GM18502 (cell line): ENCODE measurements at regions not wholly inside any gene's neighbourhood (a gene's known extent, or its start where the extent isn't known, plus 50 kb on each side); places are given as distances from the start of the nearest gene placed in this dataset.
"Not testable (repeated sequence)": the region's sequence is repeated elsewhere in the genome, so short reads cannot be mapped to it uniquely, and the experiment has no call there.

Experiments used
- ATAC-seq: cut with Tn5 transposase; IDR thresholded peaks from one replicate; pipeline ENCODE4 v1.9.1; 2021; ENCODE audit warnings: mild to moderate bottlenecking; ENCODE audit not compliant: unreplicated experiment, poor library complexity

- no peak for ATAC-seq
Measured at GRCh38 chr18:22067109-22067508, 102.3 kb upstream of the GATA6 start.

- no peak for ATAC-seq
Measured at GRCh38 chr18:22067682-22068081, 101.7 kb upstream of the GATA6 start.

- ATAC-seq: not testable (repeated sequence)
Measured at GRCh38 chr18:22068784-22069183, 100.6 kb upstream of the GATA6 start.

- no peak for ATAC-seq
Measured at GRCh38 chr18:22069916-22070315, 99.5 kb upstream of the GATA6 start.

DNA sequence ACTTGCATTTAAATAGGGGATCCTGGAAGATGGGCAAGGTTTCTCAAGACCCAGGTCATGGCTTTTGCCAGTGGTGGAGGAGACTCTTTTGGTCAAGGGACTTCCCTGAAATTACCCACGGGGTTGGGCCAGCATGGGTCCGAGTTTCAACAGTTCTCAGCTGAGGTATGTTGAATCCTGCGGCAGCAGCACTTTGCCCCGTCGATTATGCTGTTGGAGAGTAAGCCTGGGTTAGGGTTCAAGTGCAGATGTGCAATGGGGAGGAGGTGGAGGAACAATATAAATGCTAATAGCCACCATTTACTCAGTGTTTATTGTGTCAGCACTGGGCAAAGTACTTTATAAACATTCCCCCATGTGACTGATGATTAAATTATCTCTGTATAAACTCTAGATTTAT is 96.0 kb upstream of the GATA6 start:
- no peak for ATAC-seq

- no peak for ATAC-seq
Measured at GRCh38 chr18:22074282-22075070, 94.9 kb upstream of the GATA6 start.

- ATAC-seq: no peak
Measured at GRCh38 chr18:22080035-22080434, 89.4 kb upstream of the GATA6 start.

DNA sequence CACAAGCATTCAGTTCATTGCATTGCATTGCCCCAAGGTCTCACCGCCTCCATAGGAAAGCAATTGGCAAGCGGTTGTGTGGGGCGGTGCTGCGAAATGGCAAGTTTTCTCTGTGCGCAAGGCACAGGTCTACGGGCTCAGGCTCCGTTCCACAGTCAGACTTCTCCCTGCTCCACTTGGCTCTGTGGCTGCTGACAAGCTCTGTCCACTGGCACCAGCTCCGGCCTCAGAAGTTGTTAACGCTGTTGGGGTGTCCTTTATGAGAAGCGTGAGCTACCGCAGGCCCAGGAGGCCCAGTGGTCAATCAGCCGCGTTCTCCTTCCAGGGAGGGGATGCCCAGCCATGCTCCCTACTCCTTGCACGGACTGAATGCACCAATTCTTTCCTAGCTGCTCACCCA is 87.0 kb upstream of the GATA6 start:
- ATAC-seq: no peak

- no peak for ATAC-seq
Measured at GRCh38 chr18:22084547-22084946, 84.8 kb upstream of the GATA6 start.

DNA sequence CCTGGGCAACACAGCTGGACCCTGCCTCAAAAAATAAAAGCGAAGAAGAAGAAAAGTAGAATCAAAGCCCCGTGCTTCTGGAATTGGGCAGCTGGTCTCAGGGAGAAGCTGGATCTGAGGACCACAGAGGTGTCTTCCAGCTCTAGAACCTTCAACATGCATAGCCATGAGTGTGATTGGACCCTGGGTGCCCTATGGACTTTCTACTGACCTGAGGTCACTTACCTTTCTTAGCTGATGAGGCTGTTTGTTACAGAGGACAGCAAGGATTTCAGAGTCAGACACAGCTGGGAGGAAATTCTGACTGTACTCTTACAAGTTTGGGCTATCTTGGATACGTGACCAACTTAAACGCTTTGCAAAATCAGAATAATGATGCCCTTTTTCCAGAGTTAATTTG is 82.4 kb upstream of the GATA6 start:
- ATAC-seq: no peak

- no peak for ATAC-seq
Measured at GRCh38 chr18:22088029-22088428, 81.4 kb upstream of the GATA6 start.

- no peak for ATAC-seq
Measured at GRCh38 chr18:22088996-22089640, 80.3 kb upstream of the GATA6 start.

GRCh38 chr18:22091341-22091740 is 78.0 kb upstream of the GATA6 start:
- ATAC-seq: no peak

DNA sequence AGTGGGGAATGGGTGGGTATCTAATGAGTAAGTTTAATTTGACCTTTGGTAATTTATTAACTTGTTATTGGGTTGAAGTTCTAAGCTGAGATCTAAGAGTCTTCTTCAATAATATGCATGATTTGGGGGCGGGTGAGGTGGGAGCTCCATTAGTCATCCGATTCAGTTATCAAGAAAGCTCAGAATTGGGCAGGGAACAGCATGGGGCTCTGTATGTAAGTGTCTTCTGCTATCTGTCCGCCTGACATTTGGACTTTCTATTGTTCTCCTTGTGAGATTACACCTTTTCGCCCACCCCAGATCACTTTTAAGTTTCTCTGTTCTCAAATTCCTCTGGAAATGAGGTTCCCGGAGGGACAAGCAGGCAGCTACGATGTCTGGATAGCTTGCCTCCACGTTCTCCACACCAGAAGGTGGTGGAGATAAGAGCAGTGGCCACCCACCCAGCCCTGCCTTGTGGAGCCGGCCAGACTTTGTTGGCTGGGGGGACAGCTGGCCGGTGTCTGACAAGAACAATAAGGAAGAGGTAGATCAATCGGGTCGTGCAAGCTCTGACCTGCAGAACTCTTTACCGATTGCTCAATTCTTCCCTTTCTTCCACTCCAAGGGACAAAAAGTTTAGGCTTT is 75.5 kb upstream of the GATA6 start:
- no peak for ATAC-seq

DNA sequence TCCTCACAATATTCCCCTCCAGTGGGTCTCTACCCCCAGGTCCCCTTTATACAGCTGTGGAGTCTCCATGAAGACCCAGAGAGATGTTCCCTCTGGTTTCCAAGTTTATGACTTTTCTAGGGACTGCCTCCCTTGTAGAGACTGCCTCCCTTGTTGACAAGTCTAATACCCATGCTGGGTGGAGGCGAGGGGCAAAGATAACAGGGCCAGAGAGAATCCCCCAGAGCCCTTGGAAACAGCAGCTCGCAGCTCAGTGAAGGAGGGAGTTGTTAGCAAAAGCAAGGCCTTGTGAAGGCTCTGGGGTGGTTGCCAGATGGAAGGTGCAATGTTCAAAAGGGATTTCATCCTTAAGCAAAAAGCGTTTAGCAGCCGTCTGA is 75.0 kb upstream of the GATA6 start:
- no peak for ATAC-seq

- no peak for ATAC-seq
Measured at GRCh38 chr18:22098563-22098989, 70.8 kb upstream of the GATA6 start.

DNA sequence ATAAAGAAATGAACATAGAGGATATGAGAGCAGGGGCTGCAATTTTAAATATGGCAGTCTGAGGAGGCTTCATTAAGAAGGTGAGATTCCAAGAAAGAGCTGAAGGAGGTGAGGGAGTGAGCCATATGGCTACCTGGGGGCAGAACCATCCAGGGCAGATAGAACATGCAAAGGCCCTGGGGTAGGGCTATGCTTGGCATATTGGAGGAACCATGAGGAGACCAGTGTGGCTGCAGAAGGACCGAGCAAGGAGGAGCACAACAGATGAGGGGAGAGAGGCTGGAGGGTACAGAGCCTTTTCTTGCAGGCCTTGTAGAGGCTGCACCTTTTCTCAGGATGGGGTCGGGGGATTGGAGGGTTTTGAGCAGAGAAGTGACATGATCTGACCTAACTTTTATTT is 69.5 kb upstream of the GATA6 start:
- no peak for ATAC-seq

- no peak for ATAC-seq
Measured at GRCh38 chr18:22101731-22102130, 67.7 kb upstream of the GATA6 start.

- no peak for ATAC-seq
Measured at GRCh38 chr18:22102953-22103646, 66.3 kb upstream of the GATA6 start.

GRCh38 chr18:22103647-22104031 is 65.8 kb upstream of the GATA6 start:
- no peak for ATAC-seq
